NT2/D1 (cell line): ENCODE measurements at regions not wholly inside any gene's neighbourhood (a gene's known extent, or its start where the extent isn't known, plus 50 kb on each side); places are given as distances from the start of the nearest gene placed in this dataset.

Source experiments
- SUZ12 ChIP-seq: IDR thresholded peaks from 2 replicates; pipeline ENCODE4 v1.6.1; 2011; ENCODE audit not compliant: insufficient read length, insufficient read depth; ENCODE audit errors: extremely low read depth
- ZNF274 ChIP-seq: IDR thresholded peaks from 2 replicates; pipeline ENCODE4 v1.6.1; 2011; ENCODE audit warnings: mild to moderate bottlenecking, low read depth, low read length

GRCh38 chr5:98419825-98420224, 353.6 kb upstream of the RGMB start:
- no peak for TF ChIP-seq ZNF274
- no peak for TF ChIP-seq SUZ12
